Heart left ventricle (tissue), 13 donors: ENCODE measurements at regions not wholly inside any gene's neighbourhood (a gene's known extent, or its start where the extent isn't known, plus 50 kb on each side); places are given as distances from the start of the nearest gene placed in this dataset.

Source experiments
- POLR2A ChIP-seq, 2 donors: fragments of 450-650 bp; IDR thresholded peaks; one replicate each; pipeline ENCODE4 v1.6.1; 2017; ENCODE audit warnings: antibody characterized with exemption in 2 of 2, mild to moderate bottlenecking in 2 of 2, moderate library complexity in 2 of 2
- TF ChIP-seq, protein P1 (sequence below), 12 donors: fragments of 200-600 bp; sonication (generic) in 4 of 12; IDR thresholded peaks; one replicate each; pipeline versions ENCODE4 v1.5.0 to v1.8.0; 2018 to 2022; ENCODE audit warnings: antibody characterized with exemption in 12 of 12, mild to moderate bottlenecking in 5 of 12
- donor health status: ischemic (EF 13 %, LVEDD 7.1; RV severe dilation, severe dysfunction).
- donor health status: DM: no; HTN: yes; CAD: no.
- donor health status: DM: no; HTN: no; CAD: no.
- donor health status: ischemic (EF 25% LVEDD 6.9; RV normal size, moderate dysfunction).
- donor health status: ischemic (EF 25% LVEDD 5.7; RV mildly dilated, moderate dysfunction).
- donor health status: ischemic (EF 35%, LVEDD 5.7; RV mildly dilated, moderate dysfunction).
- donor health status: nonischemic (EF 11% LVEDD 7.7; RV severe dilation, severe dysfunction).
- donor health status: DM: yes; HTN: yes; CAD: no.
- donor health status: PGD.
- donor health status: ischemic (EF 29% LVEDD 5.4; RV normal size, mild dysfunction).
- donor health status: nonischemic (EF 23%, LVEDD 6.1; RV moderate dilation, normal function).

DNA sequence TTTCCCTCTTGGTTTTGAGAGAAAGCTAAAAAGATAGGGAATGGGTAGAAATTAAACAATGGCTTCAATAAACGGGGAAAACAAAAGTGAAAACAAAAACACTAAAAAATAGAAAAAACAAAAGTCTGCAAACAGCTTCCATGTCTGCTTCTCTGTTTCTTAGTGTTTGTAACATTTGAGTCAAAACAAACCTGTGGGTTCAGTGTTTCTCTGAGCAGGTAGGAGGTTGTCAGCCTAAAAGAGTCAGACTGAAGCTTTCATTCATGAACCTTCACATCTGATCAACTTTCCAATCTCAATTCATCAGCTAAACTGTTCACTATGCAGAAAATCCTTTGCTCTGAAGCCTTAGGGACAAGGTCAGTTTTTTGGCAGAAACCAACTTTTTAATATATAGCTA, 102.5 kb upstream of the ADAMTS16 start:
- TF ChIP-seq, protein P1, sequence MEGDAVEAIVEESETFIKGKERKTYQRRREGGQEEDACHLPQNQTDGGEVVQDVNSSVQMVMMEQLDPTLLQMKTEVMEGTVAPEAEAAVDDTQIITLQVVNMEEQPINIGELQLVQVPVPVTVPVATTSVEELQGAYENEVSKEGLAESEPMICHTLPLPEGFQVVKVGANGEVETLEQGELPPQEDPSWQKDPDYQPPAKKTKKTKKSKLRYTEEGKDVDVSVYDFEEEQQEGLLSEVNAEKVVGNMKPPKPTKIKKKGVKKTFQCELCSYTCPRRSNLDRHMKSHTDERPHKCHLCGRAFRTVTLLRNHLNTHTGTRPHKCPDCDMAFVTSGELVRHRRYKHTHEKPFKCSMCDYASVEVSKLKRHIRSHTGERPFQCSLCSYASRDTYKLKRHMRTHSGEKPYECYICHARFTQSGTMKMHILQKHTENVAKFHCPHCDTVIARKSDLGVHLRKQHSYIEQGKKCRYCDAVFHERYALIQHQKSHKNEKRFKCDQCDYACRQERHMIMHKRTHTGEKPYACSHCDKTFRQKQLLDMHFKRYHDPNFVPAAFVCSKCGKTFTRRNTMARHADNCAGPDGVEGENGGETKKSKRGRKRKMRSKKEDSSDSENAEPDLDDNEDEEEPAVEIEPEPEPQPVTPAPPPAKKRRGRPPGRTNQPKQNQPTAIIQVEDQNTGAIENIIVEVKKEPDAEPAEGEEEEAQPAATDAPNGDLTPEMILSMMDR (IDR thresholded peaks at IDR 0.05) = no peak
- TF ChIP-seq POLR2A (IDR thresholded peaks at IDR 0.05) = no peak
